GM13976 (cell line): ENCODE measurements at regions not wholly inside any gene's neighbourhood (a gene's known extent, or its start where the extent isn't known, plus 50 kb on each side); places are given as distances from the start of the nearest gene placed in this dataset.
"Not testable (repeated sequence)": the region's sequence is repeated elsewhere in the genome, so short reads cannot be mapped to it uniquely, and the experiment has no call there.

ENCODE experiments used
- DNase-seq: peaks from one replicate; pipeline ENCODE4 v3.0.0; 2012; ENCODE audit warnings: low spot score
- in situ Hi-C: fragments of 300-500 bp; cut with MboI; formaldehyde crosslinking; loops from one replicate; pipeline ENCODE4 v1.12.0; 2022; ENCODE audit warnings: low sequenced_read_pairs, mixed read lengths, inconsistent platforms; ENCODE audit not compliant: unreplicated experiment
- TF ChIP-seq, protein P1 (sequence below): IDR thresholded peaks from 2 replicates; pipeline ENCODE4 v1.5.1; 2012; ENCODE audit warnings: borderline replicate concordance, mild to moderate bottlenecking; ENCODE audit not compliant: insufficient read depth; ENCODE audit errors: extremely low read depth, missing control alignments, control extremely low read depth

DNA sequence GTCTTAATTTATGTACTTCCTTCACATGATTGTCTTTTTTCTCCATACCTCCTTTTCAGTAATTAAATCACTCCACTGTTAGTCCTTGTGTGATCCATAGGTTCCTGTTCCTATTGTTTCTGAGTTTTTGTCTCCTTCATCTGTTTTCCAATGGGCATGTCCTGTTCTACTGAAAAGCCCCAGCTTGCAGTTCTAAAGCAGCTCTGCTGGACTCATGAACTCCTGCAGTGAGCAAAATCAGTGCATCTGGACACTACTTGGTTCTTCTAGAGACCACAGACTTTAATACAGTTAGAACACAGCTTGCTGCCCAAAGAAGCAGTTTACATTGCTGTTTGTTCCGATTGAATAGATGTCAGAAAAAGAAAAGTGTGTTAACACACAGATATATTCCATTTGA lies 593.3 kb upstream of the HS3ST5 start:
- TF ChIP-seq, protein P1, sequence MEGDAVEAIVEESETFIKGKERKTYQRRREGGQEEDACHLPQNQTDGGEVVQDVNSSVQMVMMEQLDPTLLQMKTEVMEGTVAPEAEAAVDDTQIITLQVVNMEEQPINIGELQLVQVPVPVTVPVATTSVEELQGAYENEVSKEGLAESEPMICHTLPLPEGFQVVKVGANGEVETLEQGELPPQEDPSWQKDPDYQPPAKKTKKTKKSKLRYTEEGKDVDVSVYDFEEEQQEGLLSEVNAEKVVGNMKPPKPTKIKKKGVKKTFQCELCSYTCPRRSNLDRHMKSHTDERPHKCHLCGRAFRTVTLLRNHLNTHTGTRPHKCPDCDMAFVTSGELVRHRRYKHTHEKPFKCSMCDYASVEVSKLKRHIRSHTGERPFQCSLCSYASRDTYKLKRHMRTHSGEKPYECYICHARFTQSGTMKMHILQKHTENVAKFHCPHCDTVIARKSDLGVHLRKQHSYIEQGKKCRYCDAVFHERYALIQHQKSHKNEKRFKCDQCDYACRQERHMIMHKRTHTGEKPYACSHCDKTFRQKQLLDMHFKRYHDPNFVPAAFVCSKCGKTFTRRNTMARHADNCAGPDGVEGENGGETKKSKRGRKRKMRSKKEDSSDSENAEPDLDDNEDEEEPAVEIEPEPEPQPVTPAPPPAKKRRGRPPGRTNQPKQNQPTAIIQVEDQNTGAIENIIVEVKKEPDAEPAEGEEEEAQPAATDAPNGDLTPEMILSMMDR, result no peak
- in situ Hi-C loops, result no loop called here
- no peak for DNase-seq

DNA sequence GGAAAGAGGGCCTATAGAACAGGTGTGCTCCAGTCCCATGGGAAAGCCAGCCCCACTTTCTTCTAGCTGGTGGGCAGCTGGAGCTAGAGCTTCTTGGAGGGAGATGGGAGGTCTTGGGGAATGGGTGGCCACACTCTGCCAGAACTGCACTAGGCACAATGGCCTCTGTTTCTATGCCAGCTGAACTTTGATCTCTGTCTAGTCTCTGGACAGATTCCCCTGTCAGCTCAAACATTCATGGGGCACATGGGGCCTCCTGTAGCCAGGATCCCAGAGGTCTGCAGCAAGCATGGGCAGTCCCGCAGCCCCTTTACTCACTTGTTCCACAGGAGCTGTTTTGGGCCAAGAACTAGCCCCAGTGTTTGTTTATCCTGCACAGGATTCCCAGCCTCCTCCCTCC lies 591.3 kb upstream of the HS3ST5 start:
- TF ChIP-seq, protein P1, result no peak
- in situ Hi-C loops, result no loop called here
- DNase-seq, result no peak

DNA sequence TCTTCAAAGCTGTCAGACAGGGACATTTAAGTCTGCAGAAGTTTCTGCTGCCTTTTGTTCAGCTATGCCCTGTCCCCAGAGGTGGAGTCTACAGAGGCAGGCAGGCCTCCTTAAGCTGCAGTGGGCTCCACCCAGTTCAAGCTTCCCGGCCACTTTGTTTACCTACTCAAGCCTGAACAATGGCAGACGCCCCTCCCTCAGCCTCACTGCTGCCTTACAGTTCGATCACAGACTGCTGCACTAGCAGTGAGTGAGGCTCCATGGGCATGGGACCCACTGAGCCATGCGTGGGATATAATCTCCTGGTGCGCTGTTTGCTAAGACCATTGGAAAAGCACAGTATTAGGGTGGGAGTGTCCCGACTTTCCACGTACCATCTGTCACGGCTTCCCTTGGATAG lies 585.9 kb upstream of the HS3ST5 start:
- in situ Hi-C loops, result not testable (repeated sequence)

DNA sequence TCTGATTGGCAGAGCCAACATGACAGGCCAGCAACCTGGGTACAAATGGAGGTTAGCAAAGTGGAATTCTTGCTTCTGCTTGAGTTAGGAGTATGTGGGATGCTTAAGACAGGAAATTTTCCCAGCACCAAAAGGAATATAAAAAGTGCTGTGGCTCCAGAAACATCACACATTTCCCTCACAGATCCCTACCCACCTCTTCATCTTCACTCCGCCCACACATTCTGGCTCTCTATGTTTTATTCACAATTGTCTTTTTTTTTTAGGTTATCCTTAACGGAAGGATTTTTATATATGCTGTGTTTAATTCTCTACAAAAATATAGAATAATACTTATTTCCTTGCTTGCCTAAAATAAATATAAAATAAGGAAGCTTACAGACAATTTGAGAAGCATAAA lies 563.3 kb upstream of the HS3ST5 start:
- TF ChIP-seq, protein P1, result no peak
- in situ Hi-C loops, result no loop called here
- no peak for DNase-seq

More for the DNA sequence above, 585.9 kb upstream of the HS3ST5 start:
- not testable (repeated sequence) for DNase-seq

DNA sequence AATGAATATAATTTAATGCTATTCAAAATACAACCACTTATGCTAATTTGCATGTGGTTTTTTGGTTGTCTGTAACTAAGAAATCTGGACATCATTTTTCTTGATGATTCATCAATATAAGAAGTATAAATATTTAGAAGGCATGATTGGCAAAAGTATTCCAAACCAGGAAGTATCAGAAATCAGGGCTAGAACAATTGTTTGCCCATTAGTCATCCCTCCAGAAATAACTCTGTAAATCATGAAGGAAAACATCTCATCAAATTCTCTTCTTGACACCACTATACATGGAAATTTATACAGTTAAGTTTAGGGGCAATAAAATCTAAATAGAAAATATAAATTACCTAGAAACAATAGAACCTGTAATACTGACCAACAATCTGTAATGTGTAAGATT lies 554.7 kb upstream of the HS3ST5 start:
- no peak for DNase-seq
- in situ Hi-C loops, result no loop called here
- TF ChIP-seq, protein P1, result no peak

DNA sequence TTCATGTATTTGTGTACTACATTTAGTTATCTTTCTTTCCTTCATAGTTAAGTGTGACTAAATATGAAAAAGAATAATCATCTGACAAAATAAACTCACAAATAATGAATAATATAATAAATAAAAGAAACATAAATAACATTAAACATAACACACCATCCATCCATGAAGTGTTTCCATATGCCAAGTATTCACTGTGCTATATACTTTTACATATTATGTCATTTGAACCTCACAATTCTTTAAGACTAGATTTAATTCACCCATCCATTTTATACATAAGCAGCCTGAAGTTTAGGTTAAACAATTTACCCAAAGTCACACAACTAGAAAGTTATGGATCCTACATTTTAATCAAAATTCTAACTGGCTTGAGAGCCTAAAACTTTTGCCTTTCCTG lies 549.4 kb upstream of the HS3ST5 start:
- no peak for DNase-seq
- TF ChIP-seq, protein P1, result no peak
- in situ Hi-C loops, result no loop called here

DNA sequence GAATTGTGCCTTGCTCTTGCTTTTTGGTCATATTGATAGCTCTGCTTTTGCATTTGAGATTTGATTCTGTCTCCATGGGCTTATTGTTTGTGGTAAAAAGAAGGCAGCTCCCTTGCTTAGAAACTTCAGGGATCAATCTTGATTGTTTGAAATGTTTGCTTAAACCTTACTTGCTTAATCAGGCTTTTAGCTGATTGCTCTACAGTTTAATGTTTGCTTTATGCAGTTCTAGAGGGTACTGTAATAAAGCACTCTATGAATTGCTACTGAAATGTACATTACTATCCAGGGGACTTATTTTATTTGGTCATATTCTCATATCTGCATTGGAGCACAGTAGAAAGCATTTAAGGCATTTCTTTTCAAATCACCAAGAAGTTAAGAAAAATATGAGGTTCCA lies 545.4 kb upstream of the HS3ST5 start:
- no peak for DNase-seq
- TF ChIP-seq, protein P1, result no peak
- in situ Hi-C loops, result no loop called here
